HCT116 (cell line): ENCODE measurements at regions not wholly inside any gene's neighbourhood (a gene's known extent, or its start where the extent isn't known, plus 50 kb on each side); places are given as distances from the start of the nearest gene placed in this dataset.
"Not testable (repeated sequence)": the region's sequence is repeated elsewhere in the genome, so short reads cannot be mapped to it uniquely, and the experiment has no call there.

ENCODE experiments used
- CTCF ChIP-seq, 3 experiments: fragments of 200-600 bp in 1 of 3; sonication (generic) in 1 of 3; IDR thresholded peaks in 2 of 3; conservative IDR thresholded peaks in 1 of 3; 2 replicates each; pipeline ENCODE4 v1.5.1; 2012 to 2017; ENCODE audit warnings: low read depth in 2 of 3, low read length in 2 of 3, antibody characterized with exemption in 1 of 3, borderline replicate concordance in 1 of 3, control low read depth in 1 of 3, mild to moderate bottlenecking in 1 of 3, mixed read lengths in 1 of 3, mixed run types in 1 of 3, moderate library complexity in 1 of 3; ENCODE audit not compliant: insufficient read depth in 1 of 3
- EZH2 ChIP-seq: fragments of 200-600 bp; sonication (generic); IDR thresholded peaks from 2 replicates; pipeline ENCODE4 v1.6.1; 2017; ENCODE audit warnings: antibody characterized with exemption, mixed run types
- POLR2A ChIP-seq: IDR thresholded peaks from 2 replicates; pipeline ENCODE4 v1.7.0; 2011; ENCODE audit warnings: borderline replicate concordance; ENCODE audit not compliant: insufficient read depth, insufficient read length; ENCODE audit errors: extremely low read depth
- SP1 ChIP-seq: IDR thresholded peaks from 2 replicates; pipeline ENCODE4 v1.6.1; 2012; ENCODE audit warnings: low read depth

- TF ChIP-seq CTCF (IDR thresholded peaks at IDR 0.05 in 2 of 3, conservative IDR thresholded peaks at IDR 0.05 in 1 of 3; ENCODE audit: borderline replicate concordance in 1 of 3, insufficient read depth in 1 of 3, low read depth in 2 of 3, low read length in 2 of 3); POLR2A; EZH2; SP1: not testable (repeated sequence)
Measured at GRCh38 chr4:17018621-17019020, 120.2 kb upstream of the LDB2 start.
